RKO (cell line): ENCODE measurements at regions not wholly inside any gene's neighbourhood (a gene's known extent, or its start where the extent isn't known, plus 50 kb on each side); places are given as distances from the start of the nearest gene placed in this dataset.

ENCODE experiments used
- DNase-seq: peaks from one replicate; pipeline ENCODE4 v3.0.0-alpha.2; 2016; ENCODE audit warnings: low spot score

DNA sequence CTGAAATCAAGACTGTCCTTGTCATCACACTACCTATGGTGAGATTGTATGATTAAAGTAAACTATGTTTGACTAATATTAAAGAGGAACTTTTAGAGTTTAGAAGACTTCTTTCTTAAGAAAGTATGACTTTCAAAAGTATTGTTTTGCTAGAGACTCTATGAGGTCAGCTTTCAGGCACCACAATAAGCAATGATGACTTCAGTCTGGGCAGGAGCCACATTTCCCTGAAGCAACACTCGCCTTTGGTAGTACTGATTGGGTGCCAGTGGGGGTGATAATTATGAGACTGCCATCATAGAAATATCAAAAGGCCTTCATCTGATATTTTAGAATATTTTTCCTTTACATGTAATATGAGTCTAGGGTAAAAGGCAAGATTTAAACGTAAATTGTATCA lies 212.6 kb downstream of the DTHD1 start:
- no peak for DNase-seq

DNA sequence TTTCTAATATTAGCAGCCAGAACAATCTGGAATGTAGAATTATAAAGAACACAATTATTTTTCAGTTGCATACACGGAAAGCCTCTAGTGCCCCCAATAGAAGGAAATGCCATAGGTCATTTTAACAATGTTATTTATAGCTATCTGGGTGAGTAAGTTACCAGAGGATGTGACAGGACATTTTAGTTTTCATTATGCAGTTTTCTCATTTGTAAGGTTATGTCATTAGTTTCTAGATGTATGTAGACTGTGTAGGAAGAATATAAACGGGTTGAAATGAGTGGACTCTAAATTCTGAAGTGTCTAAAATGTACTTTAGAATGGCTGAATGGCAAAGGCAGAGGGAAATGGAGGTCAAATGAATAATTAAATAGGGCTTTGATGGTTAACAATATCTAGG lies 213.3 kb downstream of the DTHD1 start:
- DNase-seq, result no peak

DNA sequence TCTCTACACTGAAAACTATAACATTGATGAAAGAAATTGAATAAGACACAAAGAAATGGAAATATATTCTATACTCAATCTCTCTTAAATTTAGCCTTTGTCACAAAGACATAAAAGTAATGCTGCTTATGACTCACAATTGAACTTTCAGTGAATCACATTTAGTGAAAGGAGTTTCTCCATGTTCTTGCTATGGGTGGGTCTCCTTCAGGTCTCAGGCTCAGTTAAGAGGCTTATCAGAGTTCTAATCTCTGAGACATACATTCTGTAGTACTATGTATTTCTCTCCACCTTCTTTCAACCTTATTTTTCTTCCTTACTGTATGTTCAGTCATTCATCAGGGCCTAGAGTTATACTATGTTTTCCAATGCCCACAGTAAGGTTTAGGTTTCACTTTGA lies 220.9 kb downstream of the DTHD1 start:
- DNase-seq, result peak; percentile 3

DNA sequence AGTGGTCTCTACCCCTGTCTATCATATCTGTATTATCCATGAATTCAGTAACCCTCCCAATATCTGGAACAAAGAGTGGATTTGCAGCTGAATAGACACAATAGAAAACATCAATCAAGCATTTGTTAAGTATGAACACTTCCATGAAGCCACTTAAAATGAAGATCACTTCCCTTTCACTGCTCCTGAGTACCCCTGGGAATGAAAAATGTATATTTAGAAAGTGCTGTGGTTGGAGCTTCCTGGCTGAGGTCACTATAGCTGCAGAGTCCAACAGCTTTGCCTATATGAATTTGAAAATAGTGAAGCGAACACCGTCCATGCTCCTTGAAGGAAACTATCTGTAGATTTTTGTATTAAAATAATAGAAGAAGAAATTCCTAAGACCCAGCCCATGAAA lies 227.0 kb downstream of the DTHD1 start:
- DNase-seq, result no peak

DNA sequence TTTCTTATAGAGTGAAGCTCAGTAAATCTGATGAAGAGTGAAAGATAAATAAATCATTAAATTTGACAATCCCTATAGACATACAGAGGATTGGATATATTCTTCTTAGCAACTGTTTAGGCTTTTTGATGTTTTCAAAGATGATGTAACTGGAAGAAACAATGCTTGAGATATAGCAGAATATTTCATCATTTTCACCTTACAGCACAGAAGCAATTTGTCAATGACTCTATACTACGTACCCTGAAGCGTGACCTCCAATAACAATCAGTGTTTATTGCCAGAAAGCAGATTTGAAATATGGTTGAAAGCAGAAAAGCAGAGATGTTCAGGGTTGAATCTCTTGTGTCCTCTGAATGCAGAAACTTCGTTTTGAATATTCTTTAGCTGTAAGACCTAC lies 228.4 kb downstream of the DTHD1 start:
- DNase-seq, result no peak

DNA sequence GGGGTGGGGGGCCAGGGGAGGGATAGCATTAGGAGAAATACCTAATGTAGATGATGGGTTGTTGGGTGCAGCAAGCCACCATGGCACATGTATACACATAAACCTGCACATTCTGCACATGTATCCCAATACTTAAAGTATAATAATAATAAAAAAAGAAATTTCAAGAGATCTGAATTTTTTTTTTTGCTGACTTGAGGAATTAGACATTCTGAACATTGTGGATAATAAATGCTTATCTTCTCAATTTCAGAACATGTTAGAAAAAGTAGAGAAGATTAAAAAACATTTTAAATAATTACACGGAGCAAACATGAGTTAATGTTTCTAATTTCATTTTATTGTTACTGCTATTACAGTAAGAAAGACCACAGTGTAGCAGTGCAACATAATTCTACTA lies 230.4 kb downstream of the DTHD1 start:
- no peak for DNase-seq

DNA sequence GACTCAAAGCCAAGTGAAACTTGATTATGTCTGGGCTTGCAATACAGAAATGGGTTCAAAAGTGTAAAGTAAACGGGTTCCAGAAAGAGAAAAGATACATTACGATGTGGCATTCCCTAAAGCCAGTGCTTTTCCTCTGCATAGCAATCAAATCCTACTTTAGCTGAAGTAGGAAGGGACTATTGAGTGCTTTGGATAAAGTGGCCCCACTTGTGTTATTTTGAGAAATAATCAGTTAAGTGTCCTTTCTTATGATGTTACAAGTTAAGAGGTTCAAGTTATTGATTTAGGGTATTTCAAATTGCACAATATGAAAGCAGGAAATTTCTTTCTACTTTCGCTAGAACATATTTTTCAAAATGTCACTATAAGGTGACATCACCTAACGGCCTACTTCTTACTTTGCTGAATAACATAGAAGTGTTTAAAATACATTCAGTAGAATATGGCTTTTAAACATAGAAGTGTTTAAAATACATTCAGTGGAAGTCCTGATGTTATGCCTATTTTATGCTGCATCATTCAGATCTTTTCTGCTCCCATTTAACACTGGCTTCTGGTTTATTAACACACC lies 235.2 kb downstream of the DTHD1 start:
- DNase-seq, result no peak

DNA sequence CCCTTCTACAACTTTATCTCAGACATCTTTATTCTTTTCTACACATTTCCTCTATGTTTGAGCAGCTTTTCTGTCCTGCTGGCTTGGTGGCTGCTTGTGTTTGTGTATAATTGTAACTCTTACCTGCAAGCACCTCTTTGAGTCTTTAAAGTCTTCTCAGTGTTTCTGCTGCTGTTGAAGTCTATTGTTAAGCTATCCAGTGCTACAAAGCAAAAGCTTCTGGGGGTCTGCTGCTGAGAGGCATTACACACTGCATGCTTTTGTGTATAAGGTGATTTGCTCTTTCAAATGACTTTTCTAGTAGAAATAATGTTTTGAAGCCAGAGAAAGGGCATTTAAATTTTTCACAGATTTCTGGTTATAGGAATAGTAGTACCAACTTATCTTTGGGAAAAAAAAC lies 241.8 kb downstream of the DTHD1 start:
- no peak for DNase-seq

DNA sequence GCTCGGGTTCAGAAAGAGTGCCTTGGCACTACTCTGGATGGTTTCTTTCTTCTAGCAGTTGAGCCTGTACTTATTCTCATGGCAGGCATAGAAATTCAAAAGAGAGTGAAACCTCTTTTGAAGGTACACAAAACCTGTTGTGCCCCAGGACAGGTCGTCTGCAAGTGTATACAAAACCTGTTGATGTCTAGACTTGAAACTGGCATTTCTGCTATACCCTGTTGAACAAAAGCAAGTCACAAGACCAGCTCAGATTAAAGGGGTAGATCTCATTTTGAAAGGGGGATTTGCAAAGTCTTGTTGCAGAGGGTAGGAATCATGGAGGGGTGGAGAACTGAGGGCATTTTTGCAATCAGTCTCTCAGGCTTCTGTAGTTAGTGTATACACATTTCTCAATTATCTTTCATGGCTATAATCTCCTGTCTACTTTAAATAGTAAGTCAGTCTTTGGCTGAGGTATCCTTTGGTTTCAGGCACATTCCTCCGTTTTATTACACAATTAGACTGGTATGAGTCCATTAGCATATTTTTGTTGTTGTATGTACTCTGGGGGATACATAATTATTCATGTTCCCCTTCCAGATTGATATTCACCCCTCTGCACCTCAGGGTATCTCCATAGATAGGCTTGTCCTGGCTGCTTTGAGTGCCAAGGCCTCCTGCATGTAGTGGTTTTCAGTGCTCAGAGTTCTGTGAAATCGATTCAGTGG lies 251.4 kb downstream of the DTHD1 start:
- no peak for DNase-seq

DNA sequence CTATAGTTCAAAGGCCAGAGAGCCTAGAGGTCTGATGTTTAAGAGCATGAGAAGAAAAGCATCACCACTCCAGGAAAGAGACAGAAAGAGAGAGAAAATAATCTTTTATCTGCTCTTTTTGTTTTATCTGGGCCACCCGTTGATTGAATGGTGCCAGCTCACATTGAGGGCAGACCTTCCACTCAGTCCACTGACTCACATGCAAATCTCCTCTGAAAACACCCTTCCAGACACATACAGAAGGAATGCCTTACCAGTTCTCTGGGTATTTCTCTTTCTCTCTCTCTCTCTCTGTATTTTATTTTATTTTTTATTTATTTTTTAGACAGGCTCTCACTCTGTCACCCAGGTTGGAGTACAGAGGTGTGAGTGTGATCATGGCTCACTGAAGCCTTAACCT lies 252.5 kb downstream of the DTHD1 start:
- no peak for DNase-seq

DNA sequence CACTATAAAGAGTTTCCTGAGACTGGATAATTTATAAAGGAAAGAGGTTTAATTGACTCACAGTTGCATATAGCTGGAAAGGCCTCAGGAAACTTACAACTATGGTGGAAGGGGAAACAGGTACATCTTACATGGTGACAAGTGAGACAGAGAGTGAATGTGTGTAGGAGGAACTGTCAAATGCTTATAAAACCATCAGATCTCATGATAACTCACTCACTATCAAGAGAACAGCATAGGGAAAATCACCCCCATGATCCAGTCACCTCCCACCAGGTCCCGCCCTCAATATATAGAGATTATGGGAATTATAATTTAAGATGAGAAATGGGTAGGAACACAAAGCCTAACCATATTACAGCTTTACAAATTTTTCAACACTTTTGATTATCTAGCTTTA lies 266.0 kb downstream of the DTHD1 start:
- no peak for DNase-seq

DNA sequence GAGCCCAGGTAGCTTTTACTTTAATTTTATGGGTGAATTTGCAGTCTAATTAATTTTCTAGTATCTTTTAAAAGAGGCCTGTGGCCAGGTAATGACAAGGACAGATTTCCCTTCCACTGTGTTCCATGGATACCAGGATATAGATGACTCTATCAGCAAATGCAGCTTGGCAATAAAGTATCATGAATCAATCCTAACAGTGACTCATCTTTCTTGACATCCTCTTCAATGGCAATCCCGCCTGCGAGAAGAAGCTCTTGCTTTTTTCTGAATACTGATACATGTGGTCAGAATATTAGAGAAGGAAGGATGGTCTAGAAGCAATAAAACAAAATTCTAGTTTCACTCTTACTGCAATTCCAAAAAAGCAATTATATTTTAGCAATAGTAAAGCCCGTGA lies 267.8 kb downstream of the DTHD1 start:
- no peak for DNase-seq

DNA sequence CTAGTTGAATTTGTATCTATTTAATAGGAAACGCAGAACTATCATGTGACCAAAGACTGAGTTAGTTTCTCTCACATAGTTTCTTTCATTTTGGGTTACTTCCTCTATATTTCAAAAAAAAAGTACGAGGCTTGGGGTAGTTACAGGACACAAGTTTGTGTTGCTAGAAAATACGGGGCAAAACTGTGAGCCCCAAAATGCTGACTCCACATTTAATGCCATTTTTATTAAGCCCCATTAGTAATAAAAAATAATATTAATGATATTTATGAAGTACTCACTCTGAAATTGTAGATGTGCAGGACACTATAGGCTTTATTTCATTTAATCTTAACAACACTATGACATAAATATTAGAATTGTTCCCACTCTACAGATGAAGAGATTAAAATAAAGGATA lies 268.6 kb downstream of the DTHD1 start:
- DNase-seq, result no peak

DNA sequence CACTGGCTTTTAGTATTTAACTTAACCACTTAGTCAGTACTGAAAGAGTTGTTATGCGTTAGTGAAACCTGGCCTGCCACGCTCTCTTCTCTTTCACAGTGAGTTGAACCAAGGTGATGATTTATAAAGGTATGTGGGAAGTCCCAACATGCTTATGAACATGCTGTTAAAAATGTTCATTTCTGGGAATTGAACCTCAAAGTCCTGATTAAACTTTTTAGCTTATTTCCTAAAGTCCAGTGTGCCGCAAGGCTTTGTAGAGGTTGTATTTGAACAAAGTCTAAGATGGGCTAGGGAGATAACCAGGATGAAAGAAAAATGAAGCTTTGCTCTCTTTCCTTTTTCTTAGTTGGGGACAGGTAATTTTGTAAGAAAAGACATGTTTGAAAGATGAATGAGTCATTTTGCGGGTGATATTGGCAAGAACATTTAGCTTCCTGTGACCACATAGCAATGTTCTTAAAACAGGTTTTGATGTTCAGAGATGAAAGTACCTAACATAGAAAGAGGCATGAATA lies 270.3 kb downstream of the DTHD1 start:
- no peak for DNase-seq

DNA sequence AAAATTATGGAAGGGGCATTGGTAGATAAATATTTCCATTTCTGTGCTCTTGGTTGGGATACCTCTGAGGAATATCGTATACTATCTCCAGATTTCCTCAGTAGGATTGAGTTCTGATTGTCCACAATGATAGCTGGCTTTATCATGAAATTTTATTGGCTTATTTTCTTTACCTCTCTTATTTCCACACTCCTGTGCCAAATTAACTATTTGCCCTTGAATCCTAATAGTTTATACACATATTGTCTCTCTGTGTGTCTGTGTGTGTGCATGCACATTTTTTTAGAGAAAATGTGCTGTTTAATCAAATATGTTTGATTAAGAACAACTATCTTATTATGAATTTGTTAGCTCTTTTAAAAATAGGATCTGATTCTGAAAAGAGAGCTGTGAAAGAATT lies 271.6 kb downstream of the DTHD1 start:
- DNase-seq, result no peak

DNA sequence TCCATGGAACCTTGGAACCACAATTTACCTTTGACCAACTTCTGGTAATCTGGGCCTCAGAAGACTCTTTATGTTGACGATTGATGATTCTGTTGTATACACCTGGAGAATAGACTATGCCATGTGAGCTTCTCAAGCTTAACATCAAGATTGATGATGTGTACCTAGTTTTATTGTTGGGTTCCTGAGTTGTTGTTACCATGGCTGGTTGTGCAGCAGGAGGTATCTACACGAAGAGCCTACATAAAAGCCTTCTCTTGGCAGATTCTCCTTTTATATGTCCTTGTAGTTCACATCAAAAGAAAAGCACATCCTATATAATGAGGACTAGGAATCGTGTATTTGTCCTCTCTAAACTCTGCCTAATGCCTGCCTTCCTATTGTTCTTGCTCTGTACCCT lies 272.0 kb downstream of the DTHD1 start:
- DNase-seq, result no peak

DNA sequence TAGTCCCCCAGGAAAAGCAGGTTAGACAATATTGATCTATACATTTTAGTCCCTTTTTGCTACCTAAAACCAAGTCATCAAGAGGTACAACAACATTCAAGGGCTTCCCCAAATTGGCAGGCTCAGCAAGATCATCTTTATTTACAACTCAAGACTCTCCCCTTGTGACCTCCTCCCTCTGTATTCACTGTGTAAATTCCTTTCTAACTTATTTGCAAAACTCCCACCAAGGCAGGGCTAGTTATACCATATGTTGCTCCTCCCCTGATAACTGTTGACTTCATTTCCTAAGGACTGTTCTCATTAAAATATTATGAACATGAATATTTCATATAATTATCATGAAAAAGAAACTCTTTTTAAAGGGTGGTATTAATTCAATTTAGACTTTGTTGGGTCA lies 275.6 kb downstream of the DTHD1 start:
- DNase-seq, result no peak

DNA sequence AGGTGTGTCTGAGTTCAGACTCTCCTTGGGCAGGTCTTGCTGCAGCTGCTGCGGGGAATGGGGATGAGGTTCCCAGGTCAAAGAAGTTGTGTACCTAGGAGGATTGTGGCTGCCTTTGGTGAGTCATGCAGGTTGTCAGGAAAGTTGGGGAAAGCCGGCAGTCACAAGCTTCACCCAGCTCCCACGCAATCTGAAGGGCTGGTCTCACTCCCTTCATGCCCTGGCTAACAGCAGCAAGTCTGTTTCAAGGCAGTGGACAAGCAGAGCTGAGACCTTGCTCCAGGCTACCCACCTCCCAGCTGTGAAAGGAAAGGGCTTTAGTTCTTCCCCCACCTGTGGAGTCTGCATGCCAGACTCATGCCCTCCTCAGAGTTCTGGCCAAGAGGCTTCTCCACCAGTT lies 287.2 kb downstream of the DTHD1 start:
- DNase-seq, result no peak

DNA sequence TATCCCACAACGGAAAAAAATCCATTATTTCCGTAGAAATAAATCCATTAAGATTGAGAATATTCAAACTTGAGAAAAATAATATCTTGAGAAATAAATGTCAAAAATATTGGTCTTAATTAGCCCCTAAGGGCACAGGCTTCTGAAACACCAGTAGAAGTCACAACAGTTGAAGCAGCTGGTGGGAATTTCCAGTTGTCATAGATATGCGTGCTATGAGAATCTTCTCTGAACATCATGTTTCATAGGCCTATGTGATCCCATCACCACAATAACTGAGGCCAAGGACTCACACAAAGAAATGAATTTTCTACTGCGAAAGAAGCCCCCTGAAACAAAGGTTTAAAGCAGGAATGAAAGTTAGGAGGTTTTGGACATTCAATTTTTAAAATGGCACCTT lies 292.0 kb downstream of the DTHD1 start:
- no peak for DNase-seq

DNA sequence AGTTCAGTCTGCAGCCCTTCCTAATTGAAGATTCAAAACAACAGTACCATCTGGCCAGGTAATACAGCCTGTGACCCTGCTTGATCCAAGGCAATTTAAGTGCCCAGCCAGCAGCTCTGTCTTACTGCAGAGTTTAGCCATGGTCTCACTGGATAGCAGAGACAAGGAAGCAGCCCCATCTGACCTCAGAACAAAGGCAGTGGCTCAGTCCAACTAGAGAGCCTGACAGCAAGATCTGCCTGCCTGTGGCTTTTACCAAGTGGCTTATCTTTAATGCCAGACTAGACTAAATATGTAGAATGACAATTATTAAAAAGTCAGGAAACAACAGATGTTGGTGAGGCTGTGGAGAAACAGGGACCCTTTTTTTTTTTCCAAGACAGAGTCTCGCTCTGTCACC lies 293.4 kb downstream of the DTHD1 start:
- DNase-seq, result no peak

DNA sequence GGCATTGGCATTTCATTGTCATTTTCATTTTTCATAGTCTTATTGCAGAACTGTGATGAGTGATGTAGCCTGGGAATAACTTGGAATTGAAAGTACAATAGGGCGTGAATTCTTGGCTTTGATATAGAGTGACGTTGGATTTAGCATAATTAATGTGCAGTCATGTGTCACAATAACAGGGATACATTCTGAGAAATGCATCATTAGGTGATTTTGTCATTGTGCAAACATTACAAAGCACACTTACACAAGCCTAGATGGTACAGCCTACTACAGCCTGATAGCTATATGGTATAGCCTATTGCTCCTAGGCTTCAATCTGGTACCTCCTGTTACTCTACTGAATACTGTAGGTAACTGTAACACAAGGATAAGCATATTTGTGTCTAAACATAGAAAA lies 300.8 kb downstream of the DTHD1 start:
- no peak for DNase-seq

DNA sequence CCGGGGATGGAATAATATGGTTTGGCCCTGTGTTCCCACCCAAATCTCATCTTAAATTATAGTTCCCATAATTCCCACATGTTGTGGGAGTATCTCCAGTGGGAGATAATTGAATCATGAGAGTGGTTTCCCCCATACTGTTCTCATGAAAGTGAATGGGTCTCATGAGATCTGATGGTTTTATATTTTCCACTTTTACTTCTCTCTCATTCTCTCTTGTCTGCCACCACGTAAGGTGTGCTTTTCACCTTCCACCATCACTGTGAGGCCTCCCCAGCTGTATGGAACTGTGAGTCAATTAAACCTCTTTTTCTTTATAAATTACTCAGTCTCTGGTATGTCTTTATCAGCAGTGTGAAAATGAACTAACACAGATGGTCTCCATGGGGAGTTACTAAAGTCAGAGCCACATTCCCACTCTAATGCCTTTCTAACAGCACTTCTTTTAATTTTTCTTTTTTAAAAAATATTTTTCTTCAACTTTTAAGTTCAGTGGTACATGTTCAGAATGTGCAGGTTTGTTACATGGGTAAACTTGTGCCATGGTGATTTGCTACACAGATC lies 306.6 kb downstream of the DTHD1 start:
- no peak for DNase-seq

DNA sequence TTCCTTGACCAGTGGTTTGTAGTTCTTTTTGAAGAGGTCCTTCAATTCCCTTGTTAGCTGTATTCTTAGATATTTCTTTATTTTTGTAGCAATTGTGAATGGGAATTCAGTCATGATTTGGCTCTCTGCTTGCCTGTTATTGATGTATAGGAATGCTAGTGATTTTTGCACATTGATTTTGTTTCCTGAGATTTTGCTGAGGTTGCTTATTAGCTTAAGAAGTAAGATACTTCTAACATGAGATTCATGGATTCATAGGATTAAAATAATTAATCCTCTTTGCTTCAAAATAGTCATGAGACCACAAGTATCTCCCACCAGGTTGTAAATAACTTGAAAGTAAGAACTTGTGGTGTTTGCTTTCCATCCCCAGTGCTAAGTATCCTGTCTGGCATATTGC lies 308.9 kb downstream of the DTHD1 start:
- no peak for DNase-seq
